SU-DHL-6 (cell line): ENCODE measurements at regions not wholly inside any gene's neighbourhood (a gene's known extent, or its start where the extent isn't known, plus 50 kb on each side); places are given as distances from the start of the nearest gene placed in this dataset.

ENCODE experiments used
- H2AFZ ChIP-seq: fragments of 200-600 bp; sonication (generic); 2 replicates; pipeline ENCODE4 v1.6.1; 2014; ENCODE audit warnings: low read depth, mild to moderate bottlenecking, moderate library complexity, mixed read lengths, antibody characterized with exemption, low read length; ENCODE audit not compliant: severe bottlenecking
- H3F3A ChIP-seq: fragments of 200-600 bp; shearing (Covaris generic); 2 replicates; pipeline ENCODE4 v1.6.0; 2016; ENCODE audit warnings: antibody characterized with exemption, mild to moderate bottlenecking; ENCODE audit not compliant: insufficient read depth
- H3K27ac ChIP-seq: fragments of 200-600 bp; sonication (generic); 2 replicates; pipeline ENCODE4 v1.5.1; 2016; ENCODE audit warnings: low read depth, mild to moderate bottlenecking, low read length, moderate library complexity, mixed read lengths
- H3K27me3 ChIP-seq: fragments of 200-600 bp; sonication (generic), shearing (Covaris generic); 2 replicates; pipeline ENCODE4 v1.6.0; 2014; ENCODE audit warnings: mild to moderate bottlenecking, low read length
- H3K36me3 ChIP-seq: fragments of 200-600 bp; sonication (generic); 2 replicates; pipeline ENCODE4 v1.6.1; 2014; ENCODE audit warnings: mild to moderate bottlenecking, low read length, mixed read lengths
- H3K4me2 ChIP-seq: fragments of 300-600, 200-600 bp; shearing (Covaris generic), sonication (generic); 2 replicates; pipeline ENCODE4 v1.6.0; 2014; ENCODE audit warnings: low read length, low read depth, mild to moderate bottlenecking; ENCODE audit not compliant: poor library complexity, severe bottlenecking
- H3K4me3 ChIP-seq: fragments of 200-600 bp; sonication (generic); 2 replicates; pipeline ENCODE4 v1.5.1; 2014; ENCODE audit warnings: antibody characterized with exemption, low read length, mild to moderate bottlenecking, mixed read lengths; ENCODE audit not compliant: insufficient read depth, poor library complexity, severe bottlenecking
- H3K79me2 ChIP-seq: fragments of 200-600 bp; sonication (generic); 2 replicates; pipeline ENCODE4 v1.6.1; 2014; ENCODE audit warnings: mild to moderate bottlenecking, low read length, moderate library complexity; ENCODE audit not compliant: insufficient read depth
- H3K9ac ChIP-seq: fragments of 200-600 bp; sonication (generic); 2 replicates; pipeline ENCODE4 v1.7.0; 2014; ENCODE audit warnings: mild to moderate bottlenecking, low read length
- H3K9me2 ChIP-seq: fragments of 200-600 bp; sonication (generic); replicated peaks from 2 replicates; pipeline ENCODE4 v1.6.1; 2014; ENCODE audit warnings: low read length; ENCODE audit not compliant: insufficient read depth
- H3K9me3 ChIP-seq: fragments of 200-600 bp; sonication (generic); 2 replicates; pipeline ENCODE4 v1.6.1; 2014; ENCODE audit warnings: low read length, mixed read lengths; ENCODE audit not compliant: insufficient read depth
- H4K20me1 ChIP-seq: fragments of 200-600 bp; sonication (generic); 2 replicates; pipeline ENCODE4 v1.6.1; 2014; ENCODE audit warnings: low read depth, mild to moderate bottlenecking, antibody characterized with exemption, low read length, moderate library complexity, mixed read lengths
- EZH2phosphoT487 ChIP-seq: fragments of 200-600 bp; sonication (generic), shearing (Covaris generic); conservative IDR thresholded peaks from 2 replicates; pipeline ENCODE4 v1.6.1; 2018; ENCODE audit warnings: mild to moderate bottlenecking, antibody characterized with exemption, low read length, moderate library complexity, mixed read lengths
- TF ChIP-seq, protein P1 (sequence below): fragments of 200-600 bp; sonication (generic); IDR thresholded peaks from one replicate; pipeline ENCODE4 v1.5.1; 2017; ENCODE audit warnings: antibody characterized with exemption, mild to moderate bottlenecking, low read length, moderate library complexity; ENCODE audit not compliant: insufficient read depth, poor library complexity, severe bottlenecking

DNA sequence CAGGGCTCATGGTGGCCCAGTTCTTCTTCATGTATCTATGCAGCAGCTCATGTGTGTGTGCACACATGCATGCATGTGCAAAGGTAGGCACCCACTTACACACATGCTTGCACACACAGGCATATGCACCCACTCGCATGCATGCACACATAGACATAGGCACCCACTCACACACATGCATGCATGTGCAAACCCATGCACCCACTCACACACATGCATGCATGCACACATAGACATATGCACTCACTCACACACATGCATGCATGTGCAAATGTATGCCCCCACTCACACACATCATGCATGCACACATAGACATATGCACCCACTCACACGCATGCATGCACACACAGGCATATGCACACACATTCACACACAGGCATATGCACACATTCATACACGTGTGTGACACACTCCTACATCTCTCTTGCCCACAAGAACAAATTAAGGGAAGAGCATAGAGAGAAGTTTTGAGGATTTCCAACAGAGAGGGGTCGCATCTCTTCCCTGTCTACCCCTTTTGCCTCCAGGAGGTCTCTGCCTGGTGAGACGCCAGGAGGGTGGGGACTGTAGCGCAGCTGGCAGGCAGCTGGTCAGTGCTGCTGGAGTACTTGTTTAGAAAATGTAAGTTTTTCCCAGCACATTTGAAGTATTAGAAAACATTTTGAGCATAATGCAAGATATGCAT lies 63.9 kb upstream of the ARHGEF7 start:
- TF ChIP-seq, protein P1, sequence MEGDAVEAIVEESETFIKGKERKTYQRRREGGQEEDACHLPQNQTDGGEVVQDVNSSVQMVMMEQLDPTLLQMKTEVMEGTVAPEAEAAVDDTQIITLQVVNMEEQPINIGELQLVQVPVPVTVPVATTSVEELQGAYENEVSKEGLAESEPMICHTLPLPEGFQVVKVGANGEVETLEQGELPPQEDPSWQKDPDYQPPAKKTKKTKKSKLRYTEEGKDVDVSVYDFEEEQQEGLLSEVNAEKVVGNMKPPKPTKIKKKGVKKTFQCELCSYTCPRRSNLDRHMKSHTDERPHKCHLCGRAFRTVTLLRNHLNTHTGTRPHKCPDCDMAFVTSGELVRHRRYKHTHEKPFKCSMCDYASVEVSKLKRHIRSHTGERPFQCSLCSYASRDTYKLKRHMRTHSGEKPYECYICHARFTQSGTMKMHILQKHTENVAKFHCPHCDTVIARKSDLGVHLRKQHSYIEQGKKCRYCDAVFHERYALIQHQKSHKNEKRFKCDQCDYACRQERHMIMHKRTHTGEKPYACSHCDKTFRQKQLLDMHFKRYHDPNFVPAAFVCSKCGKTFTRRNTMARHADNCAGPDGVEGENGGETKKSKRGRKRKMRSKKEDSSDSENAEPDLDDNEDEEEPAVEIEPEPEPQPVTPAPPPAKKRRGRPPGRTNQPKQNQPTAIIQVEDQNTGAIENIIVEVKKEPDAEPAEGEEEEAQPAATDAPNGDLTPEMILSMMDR: no peak
- TF ChIP-seq EZH2phosphoT487: no peak
- Histone ChIP-seq H3K9me2 (no peaks in the 10 kb centered on the region), H3F3A (no peaks in the 10 kb centered on the region), H3K4me2 (no peak overlapping the region), H3K4me3 (no peak overlapping the region), H3K27ac (no peak overlapping the region), H3K36me3 (no peaks in the 10 kb centered on the region), H3K27me3 (no peaks in the 10 kb centered on the region), H3K9me3 (no peaks in the 10 kb centered on the region), H3K79me2 (no peaks in the 10 kb centered on the region), H3K9ac (no peak overlapping the region), H2AFZ (no peak overlapping the region), H4K20me1 (no peaks in the 10 kb centered on the region)

DNA sequence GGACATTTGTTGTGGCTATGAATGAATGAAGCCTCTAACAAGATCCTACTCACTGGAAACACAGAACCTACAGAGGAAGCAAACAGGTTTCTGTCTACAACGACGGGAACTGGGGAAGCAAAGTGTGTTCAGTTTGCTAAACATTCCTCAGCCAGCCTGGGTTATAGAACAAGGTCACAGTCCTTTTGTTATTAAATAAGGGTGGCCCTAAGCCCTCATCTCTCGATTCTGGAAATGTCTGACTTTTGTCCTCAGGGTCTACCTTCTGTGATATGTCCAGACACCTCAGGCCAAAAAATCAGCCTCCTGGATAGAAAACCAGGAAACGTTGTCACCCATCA lies 64.6 kb upstream of the ARHGEF7 start:
- H3K9me2 ChIP-seq: no peaks in the 10 kb centered on the region
- H3K9ac ChIP-seq: no peak overlapping the region
- H3K4me3 ChIP-seq: no peak overlapping the region
- no peak overlapping the region for H3K27ac ChIP-seq
- no peaks in the 10 kb centered on the region for H3K79me2 ChIP-seq
- H4K20me1 ChIP-seq: no peaks in the 10 kb centered on the region
- no peaks in the 10 kb centered on the region for H3K27me3 ChIP-seq
- TF ChIP-seq EZH2phosphoT487: no peak
- TF ChIP-seq, protein P1: no peak
- no peaks in the 10 kb centered on the region for H3K9me3 ChIP-seq
- H3F3A ChIP-seq: no peaks in the 10 kb centered on the region
- H3K36me3 ChIP-seq: no peaks in the 10 kb centered on the region
- no peak overlapping the region for H3K4me2 ChIP-seq
- no peak overlapping the region for H2AFZ ChIP-seq

- Histone ChIP-seq H3K4me3 (no peak overlapping the region), H2AFZ (no peak overlapping the region), H3K27ac (no peak overlapping the region), H3K27me3 (no peaks in the 10 kb centered on the region), H3K9me3 (no peaks in the 10 kb centered on the region), H3K4me2 (no peak overlapping the region), H3F3A (no peaks in the 10 kb centered on the region), H3K79me2 (no peaks in the 10 kb centered on the region), H3K9me2 (no peaks in the 10 kb centered on the region), H3K9ac (no peak overlapping the region), H4K20me1 (no peaks in the 10 kb centered on the region), H3K36me3 (no peaks in the 10 kb centered on the region)
- TF ChIP-seq EZH2phosphoT487: no peak
- TF ChIP-seq, protein P1: peak; percentile 23
Observed at GRCh38 chr13:111049791-111050538, 65.1 kb upstream of the ARHGEF7 start.
